K562 (cell line): ENCODE measurements at regions not wholly inside any gene's neighbourhood (a gene's known extent, or its start where the extent isn't known, plus 50 kb on each side); places are given as distances from the start of the nearest gene placed in this dataset.

Source experiments
- TF ChIP-seq, protein P1 (sequence below): fragments of 450-650 bp; formaldehyde crosslinking; IDR thresholded peaks from 2 replicates; pipeline ENCODE4 v1.4.0; 2020; ENCODE audit warnings: mild to moderate bottlenecking, moderate library complexity
- TF ChIP-seq, protein P2 (sequence below): sonication (generic); formaldehyde crosslinking; IDR thresholded peaks from 2 replicates; pipeline ENCODE4 v1.8.1; 2023; ENCODE audit warnings: mild to moderate bottlenecking, missing genetic modification reagents

GRCh38 chr16:86941731-86942130, 363.4 kb downstream of the FOXL1 start:
- TF ChIP-seq, protein P1, sequence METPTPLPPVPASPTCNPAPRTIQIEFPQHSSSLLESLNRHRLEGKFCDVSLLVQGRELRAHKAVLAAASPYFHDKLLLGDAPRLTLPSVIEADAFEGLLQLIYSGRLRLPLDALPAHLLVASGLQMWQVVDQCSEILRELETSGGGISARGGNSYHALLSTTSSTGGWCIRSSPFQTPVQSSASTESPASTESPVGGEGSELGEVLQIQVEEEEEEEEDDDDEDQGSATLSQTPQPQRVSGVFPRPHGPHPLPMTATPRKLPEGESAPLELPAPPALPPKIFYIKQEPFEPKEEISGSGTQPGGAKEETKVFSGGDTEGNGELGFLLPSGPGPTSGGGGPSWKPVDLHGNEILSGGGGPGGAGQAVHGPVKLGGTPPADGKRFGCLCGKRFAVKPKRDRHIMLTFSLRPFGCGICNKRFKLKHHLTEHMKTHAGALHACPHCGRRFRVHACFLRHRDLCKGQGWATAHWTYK (CRISPR knock-in tag) = no peak
- TF ChIP-seq, protein P2, sequence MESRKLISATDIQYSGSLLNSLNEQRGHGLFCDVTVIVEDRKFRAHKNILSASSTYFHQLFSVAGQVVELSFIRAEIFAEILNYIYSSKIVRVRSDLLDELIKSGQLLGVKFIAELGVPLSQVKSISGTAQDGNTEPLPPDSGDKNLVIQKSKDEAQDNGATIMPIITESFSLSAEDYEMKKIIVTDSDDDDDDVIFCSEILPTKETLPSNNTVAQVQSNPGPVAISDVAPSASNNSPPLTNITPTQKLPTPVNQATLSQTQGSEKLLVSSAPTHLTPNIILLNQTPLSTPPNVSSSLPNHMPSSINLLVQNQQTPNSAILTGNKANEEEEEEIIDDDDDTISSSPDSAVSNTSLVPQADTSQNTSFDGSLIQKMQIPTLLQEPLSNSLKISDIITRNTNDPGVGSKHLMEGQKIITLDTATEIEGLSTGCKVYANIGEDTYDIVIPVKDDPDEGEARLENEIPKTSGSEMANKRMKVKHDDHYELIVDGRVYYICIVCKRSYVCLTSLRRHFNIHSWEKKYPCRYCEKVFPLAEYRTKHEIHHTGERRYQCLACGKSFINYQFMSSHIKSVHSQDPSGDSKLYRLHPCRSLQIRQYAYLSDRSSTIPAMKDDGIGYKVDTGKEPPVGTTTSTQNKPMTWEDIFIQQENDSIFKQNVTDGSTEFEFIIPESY = no peak
